ENCODE measurements at regions not wholly inside any gene's neighbourhood (a gene's known extent, or its start where the extent isn't known, plus 50 kb on each side); places are given as distances from the start of the nearest gene placed in this dataset.

GRCh38 chr2:129443865-129444739 is 535.4 kb upstream of the RAB6C start:
- TF ChIP-seq CTCF (IDR thresholded peaks at IDR 0.05; ENCODE audit: poor library complexity) (no peak), EZH2phosphoT487 (IDR thresholded peaks at IDR 0.05; ENCODE audit: low read depth, severe bottlenecking, unreplicated experiment) (no peak), EZH2 (IDR thresholded peaks at IDR 0.05; ENCODE audit: borderline replicate concordance) (no peak)
